H1 (cell line): ENCODE measurements at regions not wholly inside any gene's neighbourhood (a gene's known extent, or its start where the extent isn't known, plus 50 kb on each side); places are given as distances from the start of the nearest gene placed in this dataset.

Source experiments
- ATF2 ChIP-seq: IDR thresholded peaks from 2 replicates; pipeline ENCODE4 v1.6.1; 2012; ENCODE audit warnings: low read length, inconsistent platforms
- EGR1 ChIP-seq: IDR thresholded peaks from 2 replicates; pipeline ENCODE4 v1.6.1; 2011; ENCODE audit warnings: low read depth, low read length, borderline replicate concordance
- PHF8 ChIP-seq: fragments of 200-600 bp; sonication (generic); conservative IDR thresholded peaks from 2 replicates; pipeline ENCODE4 v1.7.1; 2012; ENCODE audit warnings: low read depth, mild to moderate bottlenecking, inconsistent platforms, low read length, moderate library complexity
- RAD21 ChIP-seq, 2 experiments: IDR thresholded peaks in 1 of 2; conservative IDR thresholded peaks in 1 of 2; 2 replicates each; pipeline ENCODE4 v1.6.1; 2011; ENCODE audit warnings: low read depth in 2 of 2, low read length in 2 of 2, improper control_type of control experiment in 1 of 2, inconsistent platforms in 1 of 2, mild to moderate bottlenecking in 1 of 2, moderate library complexity in 1 of 2

GRCh38 chr2:180596453-180596852, 384.0 kb upstream of the UBE2E3 start (continued):
- TF ChIP-seq EGR1 = no peak
- TF ChIP-seq PHF8 = no peak
- no peak for TF ChIP-seq ATF2
- TF ChIP-seq RAD21 (IDR thresholded peaks at IDR 0.05 in 1 of 2, conservative IDR thresholded peaks at IDR 0.05 in 1 of 2; ENCODE audit: low read depth in 2 of 2, low read length in 2 of 2) = no peak
